OCI-LY3 (cell line): ENCODE measurements at regions not wholly inside any gene's neighbourhood (a gene's known extent, or its start where the extent isn't known, plus 50 kb on each side); places are given as distances from the start of the nearest gene placed in this dataset.

Source experiments
- CTCF ChIP-seq: fragments of 200-600, 300-600 bp; sonication (generic); IDR thresholded peaks from 2 replicates; pipeline ENCODE4 v1.5.1; 2014; ENCODE audit warnings: antibody characterized with exemption, low read length, low read depth
- EZH2phosphoT487 ChIP-seq: fragments of 200-600 bp; shearing (Covaris generic); IDR thresholded peaks from 2 replicates; pipeline ENCODE4 v1.6.1; 2018; ENCODE audit warnings: antibody characterized with exemption, mixed run types, low read depth

- TF ChIP-seq CTCF = no peak
- TF ChIP-seq EZH2phosphoT487 = no peak
Measured at GRCh38 chr3:184648636-184649035, 63.2 kb downstream of the MAGEF1 start.
